PC-3 (cell line): ENCODE measurements at regions not wholly inside any gene's neighbourhood (a gene's known extent, or its start where the extent isn't known, plus 50 kb on each side); places are given as distances from the start of the nearest gene placed in this dataset.

Experiments used
- ATAC-seq: fragments of 200-7000 bp; cut with Tn5 transposase; 2 replicates; pipeline ENCODE4 v1.9.1; 2020; ENCODE audit warnings: mild to moderate bottlenecking, moderate library complexity
- BruUV-seq: library from RNA; stranded (reverse); fragments of 400-500 nt; replicated peaks from 2 replicates; lab custom pipeline; 2021; lab: Mats Ljungman, UMichigan
- CTCF ChIA-PET: fragments of 300-600 bp; sonication (Branson Sonifier 250); formaldehyde crosslinking; loops from one replicate; lab custom pipeline; 2022; ENCODE audit warnings: antibody characterized with exemption; lab: Charles Lee
- POLR2A ChIA-PET: fragments of 300-600 bp; sonication (Branson Sonifier 250); formaldehyde crosslinking; loops from one replicate; lab custom pipeline; 2022; ENCODE audit warnings: antibody characterized with exemption; ENCODE audit not compliant: unreplicated experiment; lab: Charles Lee
- DNase-seq: peaks from one replicate; pipeline ENCODE4 v3.0.0-alpha.2; 2015
- H2AFZ ChIP-seq: fragments of 300-600 bp; sonication (generic); 2 replicates; pipeline ENCODE4 v1.6.0; 2016; ENCODE audit warnings: antibody characterized with exemption, low read length
- H3F3A ChIP-seq: fragments of 300-600 bp; sonication (generic); one replicate; pipeline ENCODE4 v1.6.0; 2017; ENCODE audit warnings: antibody characterized with exemption, low read length, control low read depth, mild to moderate bottlenecking; ENCODE audit not compliant: unreplicated experiment
- H3K27ac ChIP-seq: fragments of 300-600 bp; sonication (generic); 2 replicates; pipeline ENCODE4 v1.5.1; 2016; ENCODE audit warnings: mild to moderate bottlenecking, low read length
- H3K27me3 ChIP-seq: fragments of 300-600 bp; sonication (generic); 2 replicates; pipeline ENCODE4 v1.6.1; 2016; ENCODE audit warnings: low read length, mixed read lengths
- H3K36me3 ChIP-seq: fragments of 300-600 bp; sonication (generic); 2 replicates; pipeline ENCODE4 v1.6.1; 2016; ENCODE audit warnings: low read depth, mixed run types, low read length, mixed read lengths
- H3K4me1 ChIP-seq: fragments of 300-600 bp; sonication (generic); 2 replicates; pipeline ENCODE4 v1.5.1; 2016; ENCODE audit warnings: low read length; ENCODE audit not compliant: insufficient read depth
- H3K4me2 ChIP-seq: fragments of 300-600 bp; sonication (generic); 2 replicates; pipeline ENCODE4 v1.6.0; 2016; ENCODE audit warnings: low read length
- H3K4me3 ChIP-seq: fragments of 300-600 bp; sonication (generic); 2 replicates; pipeline ENCODE4 v1.5.1; 2016; ENCODE audit warnings: mild to moderate bottlenecking, low read length, mixed read lengths
- H3K79me2 ChIP-seq: fragments of 300-600 bp; sonication (generic); 2 replicates; pipeline ENCODE4 v1.6.1; 2017; ENCODE audit warnings: low read length, mixed read lengths
- H3K9ac ChIP-seq: fragments of 300-600 bp; sonication (generic); 2 replicates; pipeline ENCODE4 v1.6.0; 2016; ENCODE audit warnings: mild to moderate bottlenecking, low read length
- H3K9me2 ChIP-seq: fragments of 300-600 bp; sonication (generic); replicated peaks from 2 replicates; pipeline ENCODE4 v1.6.1; 2016; ENCODE audit warnings: mixed run types, low read length, mixed read lengths
- H3K9me3 ChIP-seq: fragments of 300-600 bp; sonication (generic); 2 replicates; pipeline ENCODE4 v1.6.1; 2016; ENCODE audit warnings: low read length, mixed read lengths
- H4K20me1 ChIP-seq: fragments of 300-600 bp; sonication (generic); 2 replicates; pipeline ENCODE4 v1.6.1; 2016; ENCODE audit warnings: low read length, mixed read lengths
- EZH2 ChIP-seq: fragments of 300-600 bp; sonication (generic); IDR thresholded peaks from one replicate; pipeline ENCODE4 v1.6.1; 2017; ENCODE audit warnings: antibody characterized with exemption, mild to moderate bottlenecking, low read length; ENCODE audit not compliant: unreplicated experiment
- EZH2phosphoT487 ChIP-seq: fragments of 300-600 bp; sonication (generic); IDR thresholded peaks from 2 replicates; pipeline ENCODE4 v1.6.1; 2018; ENCODE audit warnings: mild to moderate bottlenecking, antibody characterized with exemption, low read length, borderline replicate concordance
- intact Hi-C: fragments of 100-400 bp; cut with micrococcal nuclease; formaldehyde crosslinking; loops from 2 replicates; pipeline ENCODE4 v1.9.0; 2023
- TF ChIP-seq, protein P1 (sequence below): fragments of 300-600 bp; sonication (generic); conservative IDR thresholded peaks from 2 replicates; pipeline ENCODE4 v1.5.1; 2017; ENCODE audit warnings: antibody characterized with exemption, low read depth, mild to moderate bottlenecking, low read length

DNA sequence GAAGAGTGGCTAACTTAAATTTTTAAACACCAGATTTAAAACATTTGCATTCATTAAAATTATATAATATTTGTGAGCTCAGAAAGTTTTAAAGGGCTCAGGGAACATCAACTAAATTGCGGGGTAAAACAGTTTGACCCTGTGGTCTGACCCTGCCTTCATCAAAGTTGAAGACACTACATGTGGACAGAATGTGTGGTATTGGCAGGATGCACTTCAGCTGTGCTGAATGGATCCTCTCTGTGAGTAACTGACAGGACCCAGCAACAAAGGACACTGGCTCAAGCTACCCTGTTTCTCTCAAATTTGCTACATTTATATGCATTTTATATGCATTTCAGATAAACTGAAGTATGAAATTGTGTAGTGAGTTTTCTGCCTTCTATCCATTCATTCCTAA, 288.5 kb downstream of the ZNF608 start:
- H3K36me3 ChIP-seq: no peaks in the 10 kb centered on the region
- no peak overlapping the region for H3K9ac ChIP-seq
- no peak for ATAC-seq
- H3K27me3 ChIP-seq: no peaks in the 10 kb centered on the region
- POLR2A ChIA-PET: no interaction called here
- no peak overlapping the region for H3K4me2 ChIP-seq
- no TSS peak for BruUV-seq
- no peaks in the 10 kb centered on the region for H3K9me3 ChIP-seq
- no peaks in the 10 kb centered on the region for H3F3A ChIP-seq
- no peak overlapping the region for H3K27ac ChIP-seq
- H3K79me2 ChIP-seq: no peaks in the 10 kb centered on the region
- H3K4me1 ChIP-seq: peaks cover 12% of the 10 kb centered on the region; the same call in 1 of the 2 replicates
- TF ChIP-seq EZH2 (no peak), EZH2phosphoT487 (no peak)
- TF ChIP-seq, protein P1, sequence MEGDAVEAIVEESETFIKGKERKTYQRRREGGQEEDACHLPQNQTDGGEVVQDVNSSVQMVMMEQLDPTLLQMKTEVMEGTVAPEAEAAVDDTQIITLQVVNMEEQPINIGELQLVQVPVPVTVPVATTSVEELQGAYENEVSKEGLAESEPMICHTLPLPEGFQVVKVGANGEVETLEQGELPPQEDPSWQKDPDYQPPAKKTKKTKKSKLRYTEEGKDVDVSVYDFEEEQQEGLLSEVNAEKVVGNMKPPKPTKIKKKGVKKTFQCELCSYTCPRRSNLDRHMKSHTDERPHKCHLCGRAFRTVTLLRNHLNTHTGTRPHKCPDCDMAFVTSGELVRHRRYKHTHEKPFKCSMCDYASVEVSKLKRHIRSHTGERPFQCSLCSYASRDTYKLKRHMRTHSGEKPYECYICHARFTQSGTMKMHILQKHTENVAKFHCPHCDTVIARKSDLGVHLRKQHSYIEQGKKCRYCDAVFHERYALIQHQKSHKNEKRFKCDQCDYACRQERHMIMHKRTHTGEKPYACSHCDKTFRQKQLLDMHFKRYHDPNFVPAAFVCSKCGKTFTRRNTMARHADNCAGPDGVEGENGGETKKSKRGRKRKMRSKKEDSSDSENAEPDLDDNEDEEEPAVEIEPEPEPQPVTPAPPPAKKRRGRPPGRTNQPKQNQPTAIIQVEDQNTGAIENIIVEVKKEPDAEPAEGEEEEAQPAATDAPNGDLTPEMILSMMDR: no peak
- no peak overlapping the region for H2AFZ ChIP-seq
- H3K4me3 ChIP-seq: no peak overlapping the region
- H4K20me1 ChIP-seq: no peaks in the 10 kb centered on the region
- DNase-seq: no peak
- H3K9me2 ChIP-seq: no peaks in the 10 kb centered on the region
- CTCF ChIA-PET: no interaction called here
- intact Hi-C loops: no loop called here

DNA sequence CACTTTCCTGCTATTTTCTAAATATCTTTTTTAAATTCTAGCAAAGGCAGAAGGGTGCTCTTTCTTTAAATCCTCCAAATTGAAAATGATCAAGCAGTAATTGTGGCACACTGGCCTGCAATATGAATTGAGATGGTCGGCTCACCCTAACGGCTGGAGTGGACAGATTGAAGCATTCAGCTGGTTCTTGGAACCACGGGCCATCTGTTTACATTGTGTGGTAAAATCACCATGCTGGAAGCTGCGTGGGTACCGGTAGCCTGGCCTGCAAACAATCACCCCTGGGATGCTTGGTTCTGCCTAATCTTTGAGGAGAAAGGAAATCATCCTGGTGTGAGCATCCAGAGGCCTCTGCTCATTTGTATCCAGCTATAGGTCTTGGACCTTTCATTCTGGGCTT, 289.3 kb downstream of the ZNF608 start:
- Histone ChIP-seq H3K36me3 (no peaks in the 10 kb centered on the region), H3K27me3 (no peaks in the 10 kb centered on the region), H3K9me2 (no peaks in the 10 kb centered on the region), H3K27ac (no peak overlapping the region), H3K9ac (no peak overlapping the region), H3K9me3 (no peaks in the 10 kb centered on the region), H3K4me2 (no peak overlapping the region), H2AFZ (no peak overlapping the region), H3K4me3 (no peak overlapping the region), H3F3A (no peaks in the 10 kb centered on the region), H4K20me1 (no peaks in the 10 kb centered on the region), H3K4me1 (peaks cover 15% of the 10 kb centered on the region; the same call in 1 of the 2 replicates), H3K79me2 (no peaks in the 10 kb centered on the region)
- intact Hi-C loops: no loop called here
- ChIA-PET CTCF (no interaction called here), POLR2A (no interaction called here)
- TF ChIP-seq EZH2 (no peak), EZH2phosphoT487 (no peak)
- TF ChIP-seq, protein P1: no peak
- no peak for ATAC-seq
- DNase-seq: no peak
- BruUV-seq: no TSS peak

DNA sequence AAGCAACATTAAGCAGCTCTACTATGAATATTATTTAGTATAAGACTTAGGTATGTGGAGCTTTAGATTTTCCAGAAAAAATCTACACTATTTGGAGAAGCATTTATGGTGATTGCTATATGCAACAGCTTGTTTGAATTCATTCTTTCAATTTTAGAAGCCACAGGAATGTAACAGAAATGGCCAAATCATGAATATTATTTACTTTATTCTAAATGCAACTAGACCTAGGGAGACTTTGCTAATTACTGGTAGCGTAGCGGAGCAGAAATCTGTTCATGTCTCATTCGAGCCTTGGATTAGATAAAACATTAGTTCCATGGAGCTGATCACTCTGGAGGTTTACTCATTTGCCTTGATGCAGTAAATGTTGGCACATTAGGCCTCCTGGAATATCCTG, 290.2 kb downstream of the ZNF608 start:
- Histone ChIP-seq H3K4me3 (no peak overlapping the region), H3F3A (no peaks in the 10 kb centered on the region), H3K4me1 (peaks cover 15% of the 10 kb centered on the region; the same call in 1 of the 2 replicates), H3K36me3 (no peaks in the 10 kb centered on the region), H3K79me2 (no peaks in the 10 kb centered on the region), H3K27me3 (no peaks in the 10 kb centered on the region), H2AFZ (no peak overlapping the region), H3K9me3 (no peaks in the 10 kb centered on the region), H3K4me2 (no peak overlapping the region), H4K20me1 (no peaks in the 10 kb centered on the region), H3K9me2 (no peaks in the 10 kb centered on the region), H3K9ac (no peak overlapping the region), H3K27ac (no peak overlapping the region)
- DNase-seq: no peak
- no peak for ATAC-seq
- CTCF ChIA-PET: no interaction called here
- intact Hi-C loops: no loop called here
- no peak for TF ChIP-seq EZH2phosphoT487
- no peak for TF ChIP-seq EZH2
- TF ChIP-seq, protein P1: no peak
- BruUV-seq: no TSS peak
- POLR2A ChIA-PET: no interaction called here
